GM23248 (cell line): ENCODE measurements at regions not wholly inside any gene's neighbourhood (a gene's known extent, or its start where the extent isn't known, plus 50 kb on each side); places are given as distances from the start of the nearest gene placed in this dataset.
"Not testable (repeated sequence)": the region's sequence is repeated elsewhere in the genome, so short reads cannot be mapped to it uniquely, and the experiment has no call there.

Source experiments
- EZH2 ChIP-seq: fragments of 200-600 bp; sonication (generic); IDR thresholded peaks from 2 replicates; pipeline ENCODE4 v1.6.1; 2018; ENCODE audit warnings: antibody characterized with exemption, mild to moderate bottlenecking; ENCODE audit not compliant: insufficient read depth, poor library complexity, severe bottlenecking
- EZH2phosphoT487 ChIP-seq: fragments of 200-600 bp; sonication (generic); IDR thresholded peaks from 2 replicates; pipeline ENCODE4 v1.6.1; 2018; ENCODE audit warnings: antibody characterized with exemption, moderate library complexity, mild to moderate bottlenecking, low read depth; ENCODE audit not compliant: insufficient read depth

DNA sequence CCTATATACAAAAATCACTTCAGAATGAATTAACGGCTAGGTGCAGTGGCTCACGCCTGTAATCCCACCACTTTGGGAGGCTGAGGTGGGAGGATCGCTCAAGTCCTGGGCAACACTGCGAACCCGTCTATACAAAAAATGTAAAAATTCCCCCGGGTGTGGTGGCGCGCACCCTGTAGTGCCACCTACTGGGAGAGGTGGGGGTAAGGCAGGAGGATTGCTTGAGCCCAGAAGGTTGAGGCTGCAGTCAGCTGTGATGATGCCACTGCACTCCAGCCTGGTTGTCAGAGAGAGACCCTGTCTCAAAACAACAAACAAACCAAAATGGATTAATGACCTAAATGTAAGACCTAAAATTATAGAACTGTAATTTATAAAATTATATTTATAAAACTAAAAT lies 236.2 kb downstream of the SPATA31A6 start:
- not testable (repeated sequence) for TF ChIP-seq EZH2, EZH2phosphoT487
